ENCODE measurements at regions not wholly inside any gene's neighbourhood (a gene's known extent, or its start where the extent isn't known, plus 50 kb on each side); places are given as distances from the start of the nearest gene placed in this dataset.

GRCh38 chr22:48157676-48158075, 1395.2 kb downstream of the TBC1D22A start:
- H3K9ac ChIP-seq (ENCODE audit: low read depth, low read length) = no peak overlapping the region
- no peak overlapping the region for H4K91ac ChIP-seq (ENCODE audit: insufficient read depth, low read depth, low read length)
- no peak overlapping the region for H2AK9ac ChIP-seq (replicated peaks; ENCODE audit: low read depth, low read length, poor library complexity)
- ChIA-PET CTCF (no interaction called here), POLR2A (ENCODE audit: unreplicated experiment) (no interaction called here)
- DNase-seq = no peak
- H3K23ac ChIP-seq (ENCODE audit: low read depth, low read length) = no peak overlapping the region
- H3K4me1 ChIP-seq (ENCODE audit: control insufficient read depth, insufficient read depth, low read length) = no peaks in the 10 kb centered on the region
- H3K4ac ChIP-seq (ENCODE audit: low read depth, low read length) = no peak overlapping the region
- no peak overlapping the region for H3K56ac ChIP-seq (ENCODE audit: extremely low read depth, insufficient read depth, low read length)
- H2AFZ ChIP-seq (replicated peaks; ENCODE audit: low read length, poor library complexity) = no peak overlapping the region
- H2BK15ac ChIP-seq (ENCODE audit: low read depth, low read length) = no peak overlapping the region
- no peak overlapping the region for H3K18ac ChIP-seq (ENCODE audit: low read depth, low read length)
- H2AK5ac ChIP-seq (ENCODE audit: low read depth, low read length) = no peak overlapping the region
- H2BK120ac ChIP-seq (ENCODE audit: low read depth, low read length) = no peak overlapping the region
- TF ChIP-seq FOS (IDR thresholded peaks at IDR 0.05; ENCODE audit: low read depth, low read length) (no peak), MAFK (IDR thresholded peaks at IDR 0.05; ENCODE audit: low read depth, low read length) (no peak), CEBPB (IDR thresholded peaks at IDR 0.05; ENCODE audit: low read depth, low read length) (no peak), MAZ (IDR thresholded peaks at IDR 0.05; ENCODE audit: borderline replicate concordance, low read depth, low read length) (no peak)
- H3K9me3 ChIP-seq (ENCODE audit: control insufficient read depth, insufficient read depth, low read length) = peaks cover 49% of the 10 kb centered on the region
- no peak overlapping the region for H2BK20ac ChIP-seq (ENCODE audit: low read depth, low read length)
- in situ Hi-C loops (cut with MboI; ENCODE audit: low sequenced_read_pairs) = no loop called here
- H3K27ac ChIP-seq (ENCODE audit: insufficient read depth, low read length) = no peak overlapping the region
- dilution Hi-C loops (cut with HindIII; ENCODE audit: low sequenced_read_pairs, unreplicated experiment) = no loop called here
- H3K36me3 ChIP-seq (ENCODE audit: control insufficient read depth, insufficient read depth, low read length) = no peaks in the 10 kb centered on the region
- 73% methylated on average over 5 of the region's 11 CpGs; no CpG with 5 or more reads in 1 of the 2 experiments for WGBS, 2 experiments (ENCODE audit: extremely low coverage in 2 of 2, insufficient read length in 1 of 2)
- BruUV-seq (replicated peaks) = no TSS peak
- no peak overlapping the region for H2BK5ac ChIP-seq (ENCODE audit: low read depth, low read length, poor library complexity, severe bottlenecking)
- intact Hi-C loops (cut with micrococcal nuclease) = no loop called here
- no peaks in the 10 kb centered on the region for H3K79me1 ChIP-seq (ENCODE audit: low read depth in 1 of 2, low read length in 2 of 2)
- no peak for ATAC-seq (ENCODE audit: low read depth)
- H3K4me3 ChIP-seq (ENCODE audit: insufficient read depth, low read depth, low read length) = no peak overlapping the region
- no peaks in the 10 kb centered on the region for H3K27me3 ChIP-seq (ENCODE audit: control insufficient read depth, insufficient read depth, low read length)
- no peak overlapping the region for H4K5ac ChIP-seq (ENCODE audit: low read depth, low read length)
- no peak overlapping the region for H3K4me2 ChIP-seq (ENCODE audit: low read depth, low read length)
- no peaks in the 10 kb centered on the region for H4K20me1 ChIP-seq (ENCODE audit: insufficient read depth, low read length)
- no peak overlapping the region for H3K14ac ChIP-seq (replicated peaks; ENCODE audit: low read depth, low read length)
- H4K8ac ChIP-seq (ENCODE audit: low read depth in 2 of 2, low read length in 2 of 2) = no peak overlapping the region
- H3K9me1 ChIP-seq (ENCODE audit: insufficient read depth, low read length) = no peaks in the 10 kb centered on the region

Data from IMR-90 (cell line).